MCF 10A (cell line): ENCODE measurements at regions not wholly inside any gene's neighbourhood (a gene's known extent, or its start where the extent isn't known, plus 50 kb on each side); places are given as distances from the start of the nearest gene placed in this dataset.

Experiments used
- BruUV-seq: library from RNA; stranded (reverse); fragments of 400-500 nt; replicated peaks from 2 replicates; lab custom pipeline; 2021; lab: Mats Ljungman, UMichigan
- CTCF ChIA-PET: fragments of 300-600 bp; sonication (Branson Sonifier 250); formaldehyde crosslinking; extraction: SDS; loops from one replicate; lab custom pipeline; 2021; ENCODE audit warnings: antibody characterized with exemption, inconsistent platforms; lab: Yijun Ruan, JAX
- POLR2A ChIA-PET: fragments of 300-600, 350-650 bp; sonication (Branson Sonifier 250); formaldehyde crosslinking; extraction: SDS; loops from one replicate; lab custom pipeline; 2020; ENCODE audit warnings: antibody characterized with exemption, inconsistent platforms; lab: Yijun Ruan, JAX
- DNase-seq: peaks from one replicate; pipeline ENCODE4 v3.0.0-alpha.2; 2018; ENCODE audit not compliant: unreplicated experiment
- H3K27ac Mint-ChIP-seq: one replicate; pipeline ENCODE4 v1.8.0; 2022; ENCODE audit warnings: mild to moderate bottlenecking, low read depth, mixed read lengths; ENCODE audit not compliant: unreplicated experiment
- H3K27me3 Mint-ChIP-seq: one replicate; pipeline ENCODE4 v1.8.0; 2022; ENCODE audit warnings: mixed read lengths; ENCODE audit not compliant: insufficient read depth, unreplicated experiment
- H3K36me3 Mint-ChIP-seq: one replicate; pipeline ENCODE4 v1.8.0; 2022; ENCODE audit warnings: mild to moderate bottlenecking, moderate library complexity, mixed read lengths; ENCODE audit not compliant: insufficient read depth, unreplicated experiment
- H3K4me1 Mint-ChIP-seq: one replicate; pipeline ENCODE4 v1.8.0; 2022; ENCODE audit warnings: mixed read lengths; ENCODE audit not compliant: insufficient read depth, unreplicated experiment
- H3K4me3 Mint-ChIP-seq: one replicate; pipeline ENCODE4 v1.8.0; 2022; ENCODE audit warnings: mild to moderate bottlenecking, moderate library complexity, mixed read lengths; ENCODE audit not compliant: unreplicated experiment
- H3K9me3 Mint-ChIP-seq: one replicate; pipeline ENCODE4 v1.8.0; 2022; ENCODE audit warnings: mixed read lengths; ENCODE audit not compliant: unreplicated experiment
- CTCF ChIP-seq: fragments of 200-600 bp; IDR thresholded peaks from one replicate; pipeline ENCODE4 v1.8.0; 2022; ENCODE audit warnings: antibody characterized with exemption, mild to moderate bottlenecking; ENCODE audit not compliant: unreplicated experiment
- intact Hi-C: fragments of 100-400 bp; cut with micrococcal nuclease; formaldehyde crosslinking; loops from 2 replicates; pipeline ENCODE4 v1.14.1; 2022

- H3K27me3 Mint-ChIP-seq = no peaks in the 10 kb centered on the region
- H3K36me3 Mint-ChIP-seq = no peaks in the 10 kb centered on the region
- POLR2A ChIA-PET = interaction anchor here (0.8 to 1.3 kb wide), 3 partner anchors 65 to 385 kb away, joined by 3 to 4 read pairs (median 4); no protein-coding TSS in a partner anchor
- CTCF ChIA-PET = interaction anchor here (1.1 kb wide), 1 partner anchor 31 kb away, joined by 4 read pairs; no protein-coding TSS in a partner anchor
- no peak overlapping the region for H3K27ac Mint-ChIP-seq
- DNase-seq = no peak
- H3K4me1 Mint-ChIP-seq = peaks cover 11% of the 10 kb centered on the region
- intact Hi-C loops = no loop called here
- H3K4me3 Mint-ChIP-seq = no peak overlapping the region
- no peaks in the 10 kb centered on the region for H3K9me3 Mint-ChIP-seq
- BruUV-seq = no TSS peak
- TF ChIP-seq CTCF = no peak
Measured at GRCh38 chr12:92995258-92995903, 66.3 kb upstream of the EEA1 start.

GRCh38 chr12:93000026-93000425, 70.9 kb upstream of the EEA1 start:
- no peaks in the 10 kb centered on the region for H3K36me3 Mint-ChIP-seq
- H3K27me3 Mint-ChIP-seq = no peaks in the 10 kb centered on the region
- peak overlapping the region; percentile 33 for H3K27ac Mint-ChIP-seq
- no peak for DNase-seq
- no TSS peak for BruUV-seq
- no peaks in the 10 kb centered on the region for H3K9me3 Mint-ChIP-seq
- TF ChIP-seq CTCF = no peak
- no peak overlapping the region for H3K4me3 Mint-ChIP-seq
- H3K4me1 Mint-ChIP-seq = peaks cover 11% of the 10 kb centered on the region
- intact Hi-C loops = no loop called here
- ChIA-PET CTCF (no interaction called here), POLR2A (no interaction called here)

DNA sequence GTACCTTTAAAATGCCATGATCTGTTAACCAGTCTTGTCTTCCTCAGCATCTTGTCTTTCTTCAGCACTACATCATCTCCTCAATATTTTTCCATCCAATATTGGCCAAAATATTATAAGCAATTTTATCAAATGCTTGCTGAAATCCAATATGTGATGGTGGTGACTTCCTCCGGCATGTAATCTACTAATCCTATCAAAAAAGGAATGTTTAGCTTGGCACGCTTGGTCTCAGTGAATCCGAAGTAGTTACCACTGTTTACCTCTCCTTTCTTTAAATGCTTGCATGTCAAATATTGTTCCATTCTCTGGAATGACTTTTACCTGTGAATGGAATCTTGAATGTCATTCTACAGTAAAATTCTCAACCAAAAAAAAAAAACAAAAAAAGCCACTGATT, 72.3 kb upstream of the EEA1 start:
- ChIA-PET POLR2A (interaction anchor here (1.1 to 1.3 kb wide), 3 partner anchors 14 to 396 kb away, joined by 3 to 4 read pairs (median 4); no protein-coding TSS in a partner anchor), CTCF (no interaction called here)
- no peak for TF ChIP-seq CTCF
- peaks cover 11% of the 10 kb centered on the region for H3K4me1 Mint-ChIP-seq
- intact Hi-C loops = no loop called here
- no peak for DNase-seq
- no peaks in the 10 kb centered on the region for H3K9me3 Mint-ChIP-seq
- BruUV-seq = no TSS peak
- no peak overlapping the region for H3K27ac Mint-ChIP-seq
- no peaks in the 10 kb centered on the region for H3K36me3 Mint-ChIP-seq
- no peak overlapping the region for H3K4me3 Mint-ChIP-seq
- H3K27me3 Mint-ChIP-seq = no peaks in the 10 kb centered on the region

GRCh38 chr12:93002293-93003054, 73.4 kb upstream of the EEA1 start:
- TF ChIP-seq CTCF = no peak
- intact Hi-C loops = no loop called here
- H3K4me3 Mint-ChIP-seq = no peak overlapping the region
- peaks cover 6% of the 10 kb centered on the region for H3K4me1 Mint-ChIP-seq
- no peaks in the 10 kb centered on the region for H3K27me3 Mint-ChIP-seq
- no TSS peak for BruUV-seq
- peak; percentile 52 for DNase-seq
- no peak overlapping the region for H3K27ac Mint-ChIP-seq
- no peaks in the 10 kb centered on the region for H3K36me3 Mint-ChIP-seq
- CTCF ChIA-PET = interaction anchor here (0.6 to 1.0 kb wide), 5 partner anchors 12 to 1100 kb away, joined by 3 to 4 read pairs (median 3); no protein-coding TSS in a partner anchor
- H3K9me3 Mint-ChIP-seq = no peaks in the 10 kb centered on the region
- POLR2A ChIA-PET = interaction anchor here (0.8 to 1.3 kb wide), 6 partner anchors 15 to 411 kb away, joined by 3 to 4 read pairs (median 3); no protein-coding TSS in a partner anchor
